ENCODE measurements at regions not wholly inside any gene's neighbourhood (a gene's known extent, or its start where the extent isn't known, plus 50 kb on each side); places are given as distances from the start of the nearest gene placed in this dataset.

DNA sequence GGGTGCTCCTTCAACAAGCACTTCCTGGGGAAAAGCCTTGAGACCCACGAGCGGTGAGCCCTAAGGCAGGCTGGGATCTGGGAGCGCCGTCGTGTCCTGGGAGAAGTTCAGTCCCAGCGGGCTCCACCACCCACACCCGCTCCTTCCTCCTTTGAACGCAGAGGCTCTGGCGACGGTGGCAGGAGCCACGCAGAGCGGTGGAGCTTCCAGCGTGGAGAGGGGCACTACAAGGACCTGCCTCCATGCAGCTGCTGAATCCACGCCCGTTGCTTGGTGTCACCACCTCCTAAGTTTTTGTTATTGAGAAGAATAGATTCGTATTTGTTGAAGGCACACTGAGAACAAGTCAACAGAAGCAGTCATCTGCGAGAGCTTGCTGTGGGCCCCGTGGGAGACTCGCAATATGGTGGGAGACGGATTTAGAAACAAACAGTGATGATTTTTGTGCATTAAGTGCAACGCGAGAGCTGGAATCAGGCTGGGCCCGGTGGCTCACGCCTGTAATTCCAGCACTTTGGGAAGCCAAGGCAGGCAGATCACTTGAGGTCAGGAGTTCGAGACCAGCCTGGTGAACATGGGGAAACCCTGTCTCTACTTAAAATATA lies 60.1 kb upstream of the SDK1 start:
- Histone ChIP-seq H3K4me1 (ENCODE audit: control insufficient read depth in 1 of 2, insufficient read depth in 2 of 2, low read length in 2 of 2) (peaks cover 18 to 22% of the 10 kb centered on the region in 2 experiments), H2AK5ac (ENCODE audit: low read length) (no peak overlapping the region), H2BK12ac (ENCODE audit: low read length) (peak overlapping the region; percentile 12), H4K8ac (ENCODE audit: low read depth, low read length) (no peak overlapping the region), H3K9me3 (ENCODE audit: insufficient read depth, low read depth, low read length) (no peaks in the 10 kb centered on the region), H3K23ac (ENCODE audit: low read length) (no peak overlapping the region), H3K79me1 (ENCODE audit: low read length) (peaks cover 23% of the 10 kb centered on the region), H3K9ac (ENCODE audit: low read length) (no peak overlapping the region), H3K79me2 (ENCODE audit: control insufficient read depth, insufficient read depth, low read length, poor library complexity) (no peaks in the 10 kb centered on the region), H4K12ac (ENCODE audit: low read depth, low read length) (no peak overlapping the region), H3K4me2 (ENCODE audit: low read length) (no peak overlapping the region), H3K27me3 (ENCODE audit: insufficient read depth, low read length) (no peaks in the 10 kb centered on the region), H3K4ac (ENCODE audit: low read depth, low read length) (no peak overlapping the region), H3K4me3 (ENCODE audit: low read depth, low read length) (no peak overlapping the region), H4K91ac (ENCODE audit: low read depth, low read length) (peak overlapping the region; percentile 16), H3K14ac (ENCODE audit: low read length) (no peak overlapping the region), H2BK5ac (ENCODE audit: low read depth, low read length, poor library complexity) (no peak overlapping the region), H3K36me3 (ENCODE audit: control insufficient read depth in 1 of 2, insufficient read depth in 2 of 2, low read length in 2 of 2) (no peaks in the 10 kb centered on the region), H2AFZ (ENCODE audit: insufficient read depth, low read length, poor library complexity) (no peak overlapping the region), H2BK120ac (ENCODE audit: insufficient read depth, low read length, poor library complexity) (no peak overlapping the region), H3K27ac (ENCODE audit: low read depth, low read length) (no peak overlapping the region), H3K18ac (ENCODE audit: low read length) (no peak overlapping the region)
- no CpG with 5 or more reads among the region's 25 CpGs for WGBS (ENCODE audit: extremely low coverage, insufficient coverage, insufficient read length)
- no peak for DNase-seq

DNA sequence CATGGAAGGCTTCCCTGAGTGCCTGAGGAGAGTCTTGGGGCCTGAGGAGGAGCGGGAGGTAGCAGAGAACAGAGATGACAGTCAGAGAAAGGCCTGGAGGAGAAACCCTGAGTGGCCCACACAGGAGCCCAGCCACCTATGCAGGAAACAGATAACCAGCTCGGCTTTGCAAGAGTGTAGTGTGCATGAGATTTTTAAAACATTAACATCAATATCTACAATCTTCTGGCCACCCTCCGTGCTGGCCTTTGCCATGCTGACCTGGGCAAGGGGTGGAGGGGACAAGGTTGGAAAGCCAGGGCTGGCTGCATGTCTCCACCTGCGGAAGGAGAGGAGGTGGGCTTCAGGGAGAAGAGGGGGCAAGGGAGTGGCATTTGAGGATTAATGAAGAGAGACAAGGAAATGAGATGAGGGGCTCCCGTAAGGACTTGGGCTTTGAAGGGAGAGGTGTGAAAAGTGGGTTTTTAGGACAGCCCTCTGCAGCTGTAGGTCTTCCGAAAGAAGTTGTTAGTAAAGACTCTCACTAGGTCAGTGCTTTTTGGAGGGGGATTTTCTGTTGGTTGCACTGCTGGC lies 59.3 kb upstream of the SDK1 start:
- H3K4me2 ChIP-seq (ENCODE audit: low read length), result no peak overlapping the region
- H4K12ac ChIP-seq (ENCODE audit: low read depth, low read length), result no peak overlapping the region
- H3K36me3 ChIP-seq (ENCODE audit: control insufficient read depth in 1 of 2, insufficient read depth in 2 of 2, low read length in 2 of 2), result no peaks in the 10 kb centered on the region
- H3K79me1 ChIP-seq (ENCODE audit: low read length), result peaks cover 26% of the 10 kb centered on the region
- peaks cover 18 to 23% of the 10 kb centered on the region in 2 experiments for H3K4me1 ChIP-seq (ENCODE audit: control insufficient read depth in 1 of 2, insufficient read depth in 2 of 2, low read length in 2 of 2)
- no peaks in the 10 kb centered on the region for H3K27me3 ChIP-seq (ENCODE audit: insufficient read depth, low read length)
- H3K23ac ChIP-seq (ENCODE audit: low read length), result no peak overlapping the region
- peak overlapping the region; percentile 65 for H2BK120ac ChIP-seq (ENCODE audit: insufficient read depth, low read length, poor library complexity)
- H3K4me3 ChIP-seq (ENCODE audit: low read depth, low read length), result no peak overlapping the region
- no peak overlapping the region for H2AFZ ChIP-seq (ENCODE audit: insufficient read depth, low read length, poor library complexity)
- H3K9me3 ChIP-seq (ENCODE audit: insufficient read depth, low read depth, low read length), result no peaks in the 10 kb centered on the region
- no peak overlapping the region for H2BK5ac ChIP-seq (ENCODE audit: low read depth, low read length, poor library complexity)
- H2BK12ac ChIP-seq (ENCODE audit: low read length), result peak overlapping the region; percentile 19
- WGBS (ENCODE audit: extremely low coverage, insufficient coverage, insufficient read length), result no CpG with 5 or more reads among the region's 6 CpGs
- H4K91ac ChIP-seq (ENCODE audit: low read depth, low read length), result peak overlapping the region; percentile 50
- H3K27ac ChIP-seq (ENCODE audit: low read depth, low read length), result no peak overlapping the region
- H3K9ac ChIP-seq (ENCODE audit: low read length), result no peak overlapping the region
- peak overlapping the region; percentile 42 for H3K14ac ChIP-seq (ENCODE audit: low read length)
- no peak overlapping the region for H3K4ac ChIP-seq (ENCODE audit: low read depth, low read length)
- DNase-seq, result no peak
- no peak overlapping the region for H3K18ac ChIP-seq (ENCODE audit: low read length)
- no peaks in the 10 kb centered on the region for H3K79me2 ChIP-seq (ENCODE audit: control insufficient read depth, insufficient read depth, low read length, poor library complexity)
- no peak overlapping the region for H2AK5ac ChIP-seq (ENCODE audit: low read length)
- no peak overlapping the region for H4K8ac ChIP-seq (ENCODE audit: low read depth, low read length)

DNA sequence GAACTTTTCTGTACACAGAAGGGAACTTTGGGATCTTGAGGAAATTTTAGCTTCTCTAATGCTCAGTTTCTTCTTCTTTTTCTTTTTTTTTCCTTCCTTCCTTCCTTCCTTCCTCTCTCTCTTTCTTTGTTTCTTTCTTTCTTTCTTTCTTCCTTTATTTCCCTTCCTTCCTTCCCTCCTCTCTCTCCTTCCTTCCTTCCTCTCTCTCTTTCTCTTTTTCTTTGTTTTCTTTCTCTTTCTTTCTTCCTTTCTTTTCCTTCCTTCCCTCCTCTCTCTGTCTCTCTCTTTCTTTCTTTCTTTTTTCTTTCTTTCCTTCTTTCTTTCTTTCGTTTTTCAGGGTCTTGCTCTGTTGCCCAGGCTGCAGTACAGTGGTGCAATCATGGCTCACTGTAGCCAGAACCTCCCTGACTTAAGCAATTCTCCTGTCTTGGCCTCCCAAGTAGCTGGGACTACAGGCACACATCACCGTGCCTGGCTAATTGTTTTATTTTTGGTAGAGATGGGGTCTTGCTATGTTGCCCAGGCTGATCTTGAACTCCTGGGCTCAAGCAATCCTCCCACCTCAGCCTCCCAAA lies 58.6 kb upstream of the SDK1 start:
- H3K23ac ChIP-seq (ENCODE audit: low read length), result no peak overlapping the region
- H2BK12ac ChIP-seq (ENCODE audit: low read length), result peak overlapping the region; percentile 64
- no peak for DNase-seq
- H2AK5ac ChIP-seq (ENCODE audit: low read length), result no peak overlapping the region
- H2AFZ ChIP-seq (ENCODE audit: insufficient read depth, low read length, poor library complexity), result no peak overlapping the region
- peak overlapping the region; percentile 63 for H4K91ac ChIP-seq (ENCODE audit: low read depth, low read length)
- H3K27me3 ChIP-seq (ENCODE audit: insufficient read depth, low read length), result no peaks in the 10 kb centered on the region
- H3K79me2 ChIP-seq (ENCODE audit: control insufficient read depth, insufficient read depth, low read length, poor library complexity), result no peaks in the 10 kb centered on the region
- no peak overlapping the region for H3K9ac ChIP-seq (ENCODE audit: low read length)
- no peak overlapping the region for H3K4me3 ChIP-seq (ENCODE audit: low read depth, low read length)
- H3K14ac ChIP-seq (ENCODE audit: low read length), result no peak overlapping the region
- H4K12ac ChIP-seq (ENCODE audit: low read depth, low read length), result no peak overlapping the region
- H3K4me1 ChIP-seq (ENCODE audit: control insufficient read depth in 1 of 2, insufficient read depth in 2 of 2, low read length in 2 of 2), result peaks cover 18 to 23% of the 10 kb centered on the region in 2 experiments
- H4K8ac ChIP-seq (ENCODE audit: low read depth, low read length), result no peak overlapping the region
- H3K4me2 ChIP-seq (ENCODE audit: low read length), result no peak overlapping the region
- peaks cover 29% of the 10 kb centered on the region for H3K79me1 ChIP-seq (ENCODE audit: low read length)
- no CpG with 5 or more reads among the region's 2 CpGs for WGBS (ENCODE audit: extremely low coverage, insufficient coverage, insufficient read length)
- H3K4ac ChIP-seq (ENCODE audit: low read depth, low read length), result no peak overlapping the region
- no peak overlapping the region for H3K27ac ChIP-seq (ENCODE audit: low read depth, low read length)
- no peaks in the 10 kb centered on the region for H3K36me3 ChIP-seq (ENCODE audit: control insufficient read depth in 1 of 2, insufficient read depth in 2 of 2, low read length in 2 of 2)
- H3K18ac ChIP-seq (ENCODE audit: low read length), result no peak overlapping the region
- H2BK5ac ChIP-seq (ENCODE audit: low read depth, low read length, poor library complexity), result no peak overlapping the region
- no peak overlapping the region for H2BK120ac ChIP-seq (ENCODE audit: insufficient read depth, low read length, poor library complexity)
- no peaks in the 10 kb centered on the region for H3K9me3 ChIP-seq (ENCODE audit: insufficient read depth, low read depth, low read length)

DNA sequence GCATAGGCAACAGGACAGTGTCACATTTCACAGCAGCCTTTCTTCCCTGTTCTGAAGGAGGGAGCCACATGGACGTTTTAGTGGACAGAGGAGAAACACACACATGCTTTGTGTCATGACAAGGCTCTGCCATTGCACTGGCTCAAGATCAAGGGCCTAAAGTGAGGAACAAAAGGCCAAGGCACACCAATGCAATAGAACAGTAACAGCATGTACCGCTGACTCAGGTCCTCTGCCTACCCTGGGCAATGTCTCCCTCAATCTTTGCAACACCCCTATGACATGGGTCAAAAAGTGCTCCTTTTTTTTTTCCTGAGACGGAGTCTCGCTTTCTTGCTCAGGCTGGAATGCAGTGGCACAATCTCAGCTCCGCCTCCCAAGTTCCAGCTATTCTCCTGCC lies 57.8 kb upstream of the SDK1 start:
- peak overlapping the region; percentile 78 for H2BK12ac ChIP-seq (ENCODE audit: low read length)
- peak overlapping the region; percentile 83 for H3K27ac ChIP-seq (ENCODE audit: low read depth, low read length)
- H3K14ac ChIP-seq (ENCODE audit: low read length), result peak overlapping the region; percentile 83
- peak in 1 of 2 donors; percentile 14 for DNase-seq
- H3K79me2 ChIP-seq (ENCODE audit: control insufficient read depth, insufficient read depth, low read length, poor library complexity), result no peaks in the 10 kb centered on the region
- peaks cover 34% of the 10 kb centered on the region for H3K79me1 ChIP-seq (ENCODE audit: low read length)
- no peak overlapping the region for H3K23ac ChIP-seq (ENCODE audit: low read length)
- H2BK5ac ChIP-seq (ENCODE audit: low read depth, low read length, poor library complexity), result peak overlapping the region; percentile 89
- H3K4me3 ChIP-seq (ENCODE audit: low read depth, low read length), result no peak overlapping the region
- no peak overlapping the region for H3K4ac ChIP-seq (ENCODE audit: low read depth, low read length)
- H3K9me3 ChIP-seq (ENCODE audit: insufficient read depth, low read depth, low read length), result no peaks in the 10 kb centered on the region
- peak overlapping the region; percentile 94 for H2BK120ac ChIP-seq (ENCODE audit: insufficient read depth, low read length, poor library complexity)
- no CpG with 5 or more reads among the region's 5 CpGs for WGBS (ENCODE audit: extremely low coverage, insufficient coverage, insufficient read length)
- H3K27me3 ChIP-seq (ENCODE audit: insufficient read depth, low read length), result no peaks in the 10 kb centered on the region
- peak overlapping the region; percentile 70 for H2AK5ac ChIP-seq (ENCODE audit: low read length)
- no peak overlapping the region for H3K9ac ChIP-seq (ENCODE audit: low read length)
- H3K18ac ChIP-seq (ENCODE audit: low read length), result peak overlapping the region; percentile 71
- no peak overlapping the region for H3K4me2 ChIP-seq (ENCODE audit: low read length)
- peak overlapping the region; percentile 70 for H4K8ac ChIP-seq (ENCODE audit: low read depth, low read length)
- peaks cover 18 to 23% of the 10 kb centered on the region in 2 experiments for H3K4me1 ChIP-seq (ENCODE audit: control insufficient read depth in 1 of 2, insufficient read depth in 2 of 2, low read length in 2 of 2)
- no peak overlapping the region for H2AFZ ChIP-seq (ENCODE audit: insufficient read depth, low read length, poor library complexity)
- H4K91ac ChIP-seq (ENCODE audit: low read depth, low read length), result peak overlapping the region; percentile 63
- no peak overlapping the region for H4K12ac ChIP-seq (ENCODE audit: low read depth, low read length)
- no peaks in the 10 kb centered on the region for H3K36me3 ChIP-seq (ENCODE audit: control insufficient read depth in 1 of 2, insufficient read depth in 2 of 2, low read length in 2 of 2)

Measured in trophoblast cell (in vitro differentiated cells and primary cell).